Stomach (tissue), 4 donors: ENCODE measurements at regions not wholly inside any gene's neighbourhood (a gene's known extent, or its start where the extent isn't known, plus 50 kb on each side); places are given as distances from the start of the nearest gene placed in this dataset.

Experiments
- EP300 ChIP-seq: sonication (generic); formaldehyde crosslinking; IDR thresholded peaks from one replicate; pipeline ENCODE4 v1.6.1; 2017; ENCODE audit warnings: antibody characterized with exemption
- POLR2A ChIP-seq, 4 donors: fragments of 450-650 bp; IDR thresholded peaks; one replicate each; pipeline ENCODE4 v1.6.1; 2016; ENCODE audit warnings: antibody characterized with exemption in 4 of 4, control low read depth in 2 of 4, mild to moderate bottlenecking in 1 of 4, moderate library complexity in 1 of 4
- TF ChIP-seq, protein P1 (sequence below), 7 experiments: fragments of 450-650 bp in 4 of 7; fragments of 200-600 bp in 3 of 7; sonication (generic) in 3 of 7; IDR thresholded peaks; one replicate each; pipeline ENCODE4 v1.5.1; 2016 to 2019; ENCODE audit warnings: antibody characterized with exemption in 7 of 7, control low read depth in 2 of 7, mild to moderate bottlenecking in 1 of 7

DNA sequence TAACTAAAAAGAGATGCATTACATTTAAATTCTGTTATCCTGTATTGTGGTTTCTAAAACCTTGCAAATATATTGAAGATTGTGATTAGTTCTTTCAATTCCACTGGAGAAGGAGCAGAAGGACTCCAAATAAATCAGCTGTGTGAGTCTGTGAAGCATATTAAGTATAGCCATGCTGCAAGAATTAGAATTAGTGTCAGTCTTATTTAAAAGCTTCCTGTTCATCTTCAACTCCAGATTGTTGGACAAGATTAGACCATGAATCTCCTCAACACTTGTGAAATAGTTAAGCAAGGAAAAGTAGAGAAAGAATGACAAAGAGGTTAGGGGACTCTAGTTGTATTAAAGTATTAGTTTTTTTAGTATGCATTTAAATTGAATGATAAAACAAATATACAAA is 92.5 kb upstream of the LRP1B start:
- TF ChIP-seq EP300 (no peak), POLR2A (IDR thresholded peaks at IDR 0.05) (no peak)
- TF ChIP-seq, protein P1, sequence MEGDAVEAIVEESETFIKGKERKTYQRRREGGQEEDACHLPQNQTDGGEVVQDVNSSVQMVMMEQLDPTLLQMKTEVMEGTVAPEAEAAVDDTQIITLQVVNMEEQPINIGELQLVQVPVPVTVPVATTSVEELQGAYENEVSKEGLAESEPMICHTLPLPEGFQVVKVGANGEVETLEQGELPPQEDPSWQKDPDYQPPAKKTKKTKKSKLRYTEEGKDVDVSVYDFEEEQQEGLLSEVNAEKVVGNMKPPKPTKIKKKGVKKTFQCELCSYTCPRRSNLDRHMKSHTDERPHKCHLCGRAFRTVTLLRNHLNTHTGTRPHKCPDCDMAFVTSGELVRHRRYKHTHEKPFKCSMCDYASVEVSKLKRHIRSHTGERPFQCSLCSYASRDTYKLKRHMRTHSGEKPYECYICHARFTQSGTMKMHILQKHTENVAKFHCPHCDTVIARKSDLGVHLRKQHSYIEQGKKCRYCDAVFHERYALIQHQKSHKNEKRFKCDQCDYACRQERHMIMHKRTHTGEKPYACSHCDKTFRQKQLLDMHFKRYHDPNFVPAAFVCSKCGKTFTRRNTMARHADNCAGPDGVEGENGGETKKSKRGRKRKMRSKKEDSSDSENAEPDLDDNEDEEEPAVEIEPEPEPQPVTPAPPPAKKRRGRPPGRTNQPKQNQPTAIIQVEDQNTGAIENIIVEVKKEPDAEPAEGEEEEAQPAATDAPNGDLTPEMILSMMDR (IDR thresholded peaks at IDR 0.05): no peak
